ENCODE measurements at regions not wholly inside any gene's neighbourhood (a gene's known extent, or its start where the extent isn't known, plus 50 kb on each side); places are given as distances from the start of the nearest gene placed in this dataset.

- FAIRE-seq (no peak), DNase-seq (ENCODE audit: low read depth) (no peak)
- H3K27me3 ChIP-seq (ENCODE audit: control insufficient read depth, insufficient read depth, low read length): no peaks in the 10 kb centered on the region
- H3K36me3 ChIP-seq (ENCODE audit: control insufficient read depth, insufficient read depth, low read length): no peaks in the 10 kb centered on the region
- H3K4me3 ChIP-seq (ENCODE audit: low read depth, low read length): no peak overlapping the region
- TF ChIP-seq CTCF (IDR thresholded peaks at IDR 0.05; ENCODE audit: insufficient read depth, low read length, severe bottlenecking): no peak
These were observed 695.5 kb downstream of the SLCO4C1 start for GRCh38 chr5:101600614-101601013.

GRCh38 chr5:101590384-101590783, 687.3 kb upstream of the ST8SIA4 start:
- FAIRE-seq: no peak
- peak; percentile 11 for DNase-seq (ENCODE audit: low read depth)
- no peak overlapping the region for H3K4me3 ChIP-seq (ENCODE audit: low read depth, low read length)

GRCh38 chr5:101585366-101585765, 682.3 kb upstream of the ST8SIA4 start:
- H3K4me3 ChIP-seq (ENCODE audit: low read depth, low read length): no peak overlapping the region
- H3K27me3 ChIP-seq (ENCODE audit: control insufficient read depth, insufficient read depth, low read length): no peaks in the 10 kb centered on the region
- no peak for DNase-seq (ENCODE audit: low read depth)
- no peak for TF ChIP-seq CTCF (IDR thresholded peaks at IDR 0.05; ENCODE audit: insufficient read depth, low read length, severe bottlenecking)
- no peak for FAIRE-seq
- H3K36me3 ChIP-seq (ENCODE audit: control insufficient read depth, insufficient read depth, low read length): no peaks in the 10 kb centered on the region

More at GRCh38 chr5:101590384-101590783, 687.3 kb upstream of the ST8SIA4 start:
- H3K27me3 ChIP-seq (ENCODE audit: control insufficient read depth, insufficient read depth, low read length): no peaks in the 10 kb centered on the region
- H3K36me3 ChIP-seq (ENCODE audit: control insufficient read depth, insufficient read depth, low read length): no peaks in the 10 kb centered on the region
- peak; percentile 40 for TF ChIP-seq CTCF (IDR thresholded peaks at IDR 0.05; ENCODE audit: insufficient read depth, low read length, severe bottlenecking)

- DNase-seq (ENCODE audit: low read depth) (peak; percentile 6), FAIRE-seq (no peak)
- H3K36me3 ChIP-seq (ENCODE audit: control insufficient read depth, insufficient read depth, low read length): no peaks in the 10 kb centered on the region
- no peak for TF ChIP-seq CTCF (IDR thresholded peaks at IDR 0.05; ENCODE audit: insufficient read depth, low read length, severe bottlenecking)
- H3K27me3 ChIP-seq (ENCODE audit: control insufficient read depth, insufficient read depth, low read length): no peaks in the 10 kb centered on the region
- no peak overlapping the region for H3K4me3 ChIP-seq (ENCODE audit: low read depth, low read length)
These were observed 677.5 kb upstream of the ST8SIA4 start for GRCh38 chr5:101580591-101580990.

- Histone ChIP-seq H3K4me3 (ENCODE audit: low read depth, low read length) (no peak overlapping the region), H3K27me3 (ENCODE audit: control insufficient read depth, insufficient read depth, low read length) (no peaks in the 10 kb centered on the region), H3K36me3 (ENCODE audit: control insufficient read depth, insufficient read depth, low read length) (no peaks in the 10 kb centered on the region)
- no peak for FAIRE-seq
- no peak for TF ChIP-seq CTCF (IDR thresholded peaks at IDR 0.05; ENCODE audit: insufficient read depth, low read length, severe bottlenecking)
- no peak for DNase-seq (ENCODE audit: low read depth)
These were observed 670.9 kb upstream of the ST8SIA4 start for GRCh38 chr5:101574017-101574416.

GRCh38 chr5:101561018-101561417, 657.9 kb upstream of the ST8SIA4 start:
- Histone ChIP-seq H3K27me3 (ENCODE audit: control insufficient read depth, insufficient read depth, low read length) (no peaks in the 10 kb centered on the region), H3K36me3 (ENCODE audit: control insufficient read depth, insufficient read depth, low read length) (no peaks in the 10 kb centered on the region), H3K4me3 (ENCODE audit: low read depth, low read length) (no peak overlapping the region)
- DNase-seq (ENCODE audit: low read depth) (peak; percentile 34), FAIRE-seq (no peak)
- no peak for TF ChIP-seq CTCF (IDR thresholded peaks at IDR 0.05; ENCODE audit: insufficient read depth, low read length, severe bottlenecking)

Data from bronchial epithelial cell (primary cell).